H1 (cell line): ENCODE measurements at regions not wholly inside any gene's neighbourhood (a gene's known extent, or its start where the extent isn't known, plus 50 kb on each side); places are given as distances from the start of the nearest gene placed in this dataset.
A peak's percentile ranks its signal among the peaks of the same experiment; 100 is the strongest.

Experiments
- CTCF ChIA-PET: fragments of 300-600 bp; sonication (Branson Sonifier 250); formaldehyde crosslinking; loops from one replicate; lab custom pipeline; 2021; ENCODE audit not compliant: partially characterized antibody; lab: Charles Lee
- POLR2A ChIA-PET: fragments of 300-600 bp; sonication (Branson Sonifier 250); formaldehyde crosslinking; loops from one replicate; lab custom pipeline; 2021; ENCODE audit warnings: inconsistent platforms; ENCODE audit not compliant: partially characterized antibody; lab: Charles Lee
- DNase-seq, 2 experiments: peaks; one replicate each; pipeline versions ENCODE4 v3.0.0 to v3.0.0-alpha.2; 2010 to 2022; ENCODE audit warnings: low spot score in 2 of 2, low read depth in 1 of 2, mixed read lengths in 1 of 2
- FAIRE-seq: peaks from 2 replicates; lab custom pipeline; 2011; peaks lifted over from hg19 to GRCh38; lab: Jason Lieb, UNC
- H2AFZ ChIP-seq: 2 replicates; pipeline ENCODE4 v1.8.1; 2012; ENCODE audit warnings: low read length, inconsistent platforms
- H2AK5ac ChIP-seq: 2 replicates; pipeline ENCODE4 v1.6.1; 2013; ENCODE audit warnings: low read depth, low read length
- H2BK120ac ChIP-seq: replicated peaks from 2 replicates; pipeline ENCODE3; 2013; ENCODE audit warnings: low read depth, low read length, inconsistent platforms
- H2BK12ac ChIP-seq: 2 replicates; pipeline ENCODE4 v1.6.1; 2013; ENCODE audit warnings: low read depth, low read length
- H2BK15ac ChIP-seq: 2 replicates; pipeline ENCODE4 v1.6.1; 2013; ENCODE audit warnings: low read length
- H2BK20ac ChIP-seq: 2 replicates; pipeline ENCODE4 v1.6.1; 2013; ENCODE audit warnings: low read length
- H2BK5ac ChIP-seq: 2 replicates; pipeline ENCODE4 v1.6.1; 2013; ENCODE audit warnings: low read depth, low read length
- H3K14ac ChIP-seq: 2 replicates; pipeline ENCODE4 v1.6.1; 2013; ENCODE audit warnings: inconsistent platforms; ENCODE audit not compliant: insufficient read length
- H3K18ac ChIP-seq: 2 replicates; pipeline ENCODE4 v1.6.1; 2013; ENCODE audit warnings: low read length; ENCODE audit errors: extremely low read depth
- H3K23ac ChIP-seq: 2 replicates; pipeline ENCODE4 v1.6.1; 2013; ENCODE audit warnings: inconsistent platforms; ENCODE audit not compliant: insufficient read length
- H3K23me2 ChIP-seq: 2 replicates; pipeline ENCODE4 v1.6.1; 2013; ENCODE audit warnings: low read depth, low read length
- H3K27ac ChIP-seq: 2 replicates; pipeline ENCODE4 v1.6.1; 2011; ENCODE audit warnings: low read depth, low read length, inconsistent platforms
- H3K27me3 ChIP-seq, 4 experiments: replicated peaks in 1 of 4; 1 replicate in 1 of 4; 2 replicates in 3 of 4; pipeline versions ENCODE4 v1.6.1 to v1.8.1; 2011 to 2013; ENCODE audit warnings: low read length in 3 of 4, mild to moderate bottlenecking in 3 of 4, inconsistent platforms in 2 of 4, mixed read lengths in 2 of 4, moderate library complexity in 1 of 4; ENCODE audit not compliant: control insufficient read depth in 3 of 4, insufficient read depth in 3 of 4; ENCODE audit errors: extremely low read depth in 1 of 4
- H3K36me3 ChIP-seq, 4 experiments: 2 replicates each; pipeline versions ENCODE4 v1.6.1 to v1.8.1; 2011 to 2013; ENCODE audit warnings: mild to moderate bottlenecking in 4 of 4, low read length in 3 of 4, moderate library complexity in 2 of 4, control low read depth in 1 of 4, inconsistent platforms in 1 of 4; ENCODE audit not compliant: insufficient read depth in 4 of 4, control insufficient read depth in 2 of 4
- H3K4ac ChIP-seq: replicated peaks from 2 replicates; pipeline ENCODE3; 2013; ENCODE audit warnings: low read length, low read depth, mixed read lengths, inconsistent platforms; ENCODE audit not compliant: insufficient read length
- H3K4me1 ChIP-seq, 4 experiments: replicated peaks in 1 of 4; 1 replicate in 1 of 4; 2 replicates in 3 of 4; pipeline versions ENCODE4 v1.6.1 to v1.8.1; 2011 to 2013; ENCODE audit warnings: low read length in 3 of 4, inconsistent platforms in 2 of 4, mixed read lengths in 1 of 4; ENCODE audit not compliant: insufficient read depth in 4 of 4, control insufficient read depth in 3 of 4
- H3K4me2 ChIP-seq, 2 experiments: 2 replicates each; pipeline versions ENCODE4 v1.6.1 to v1.8.1; 2011 to 2013; ENCODE audit warnings: low read depth in 2 of 2, low read length in 2 of 2, control low read depth in 1 of 2, inconsistent platforms in 1 of 2, mild to moderate bottlenecking in 1 of 2; ENCODE audit not compliant: insufficient read depth in 1 of 2
- H3K4me3 ChIP-seq, 4 experiments: fragments of 200-600, 300-600 bp in 1 of 4; sonication (generic), shearing (Covaris generic), sonication (Bioruptor Twin) in 1 of 4; 2 replicates each; pipeline versions ENCODE4 v1.5.1 to v1.8.1; 2011 to 2016; ENCODE audit warnings: low read length in 4 of 4, low read depth in 3 of 4, control low read depth in 2 of 4, inconsistent platforms in 2 of 4, mild to moderate bottlenecking in 2 of 4, mixed read lengths in 1 of 4, moderate library complexity in 1 of 4; ENCODE audit not compliant: insufficient read depth in 2 of 4; ENCODE audit errors: extremely low read depth in 1 of 4
- H3K56ac ChIP-seq: replicated peaks from 2 replicates; pipeline ENCODE3; 2013; ENCODE audit warnings: low read depth, mild to moderate bottlenecking, mixed read lengths, low read length, inconsistent platforms; ENCODE audit not compliant: insufficient read length
- H3K79me1 ChIP-seq: 2 replicates; pipeline ENCODE4 v1.6.1; 2013; ENCODE audit warnings: low read depth, low read length, control low read depth
- H3K79me2 ChIP-seq, 2 experiments: 2 replicates each; pipeline versions ENCODE4 v1.6.1 to v1.8.1; 2012 to 2013; ENCODE audit warnings: low read length in 2 of 2, mild to moderate bottlenecking in 2 of 2, inconsistent platforms in 1 of 2; ENCODE audit not compliant: insufficient read depth in 2 of 2, control insufficient read depth in 1 of 2
- H3K9ac ChIP-seq, 4 experiments: replicated peaks in 1 of 4; 1 replicate in 1 of 4; 2 replicates in 3 of 4; pipeline versions ENCODE4 v1.6.1 to v1.8.1; 2011 to 2013; ENCODE audit warnings: low read depth in 3 of 4, low read length in 3 of 4, control low read depth in 2 of 4, mild to moderate bottlenecking in 2 of 4, moderate library complexity in 2 of 4, inconsistent platforms in 1 of 4; ENCODE audit errors: extremely low read depth in 1 of 4
- H3K9me3 ChIP-seq, 2 experiments: 2 replicates each; pipeline versions ENCODE4 v1.6.1 to v1.8.1; 2012 to 2013; ENCODE audit warnings: mild to moderate bottlenecking in 2 of 2, moderate library complexity in 2 of 2, control low read depth in 1 of 2, inconsistent platforms in 1 of 2, low read depth in 1 of 2, low read length in 1 of 2, mixed read lengths in 1 of 2; ENCODE audit not compliant: insufficient read depth in 2 of 2
- H4K20me1 ChIP-seq, 2 experiments: replicated peaks in 1 of 2; 2 replicates each; pipeline versions ENCODE3 to v1.8.1; 2011 to 2013; ENCODE audit warnings: inconsistent platforms in 2 of 2, low read length in 2 of 2, mild to moderate bottlenecking in 1 of 2; ENCODE audit not compliant: insufficient read depth in 2 of 2, control insufficient read depth in 1 of 2
- H4K5ac ChIP-seq: 2 replicates; pipeline ENCODE4 v1.6.1; 2013; ENCODE audit warnings: low read length, low read depth, mixed read lengths, inconsistent platforms; ENCODE audit not compliant: insufficient read length
- H4K8ac ChIP-seq: 2 replicates; pipeline ENCODE4 v1.8.0; 2013; ENCODE audit warnings: mild to moderate bottlenecking, moderate library complexity, low read length, inconsistent platforms; ENCODE audit not compliant: insufficient read depth; ENCODE audit errors: extremely low read depth
- H4K91ac ChIP-seq: replicated peaks from 2 replicates; pipeline ENCODE3; 2013; ENCODE audit warnings: low read length, mixed read lengths, inconsistent platforms; ENCODE audit not compliant: insufficient read length
- ASH2L ChIP-seq: fragments of 200-600, 300-600 bp; sonication (generic); IDR thresholded peaks from one replicate; pipeline ENCODE4 v1.7.1; 2017; ENCODE audit warnings: low read length
- CHD1 ChIP-seq: IDR thresholded peaks from 2 replicates; pipeline ENCODE4 v1.6.1; 2012; ENCODE audit warnings: low read depth, low read length, improper control_type of control experiment
- EGR1 ChIP-seq: IDR thresholded peaks from 2 replicates; pipeline ENCODE4 v1.6.1; 2011; ENCODE audit warnings: low read depth, low read length, borderline replicate concordance
- JUN ChIP-seq: IDR thresholded peaks from 2 replicates; pipeline ENCODE4 v1.6.1; 2011; ENCODE audit warnings: low read depth, mild to moderate bottlenecking, improper control_type of control experiment, low read length
- KDM1A ChIP-seq: fragments of 200-600, 300-600 bp; sonication (generic); IDR thresholded peaks from 2 replicates; pipeline ENCODE4 v1.7.1; 2016; ENCODE audit warnings: mild to moderate bottlenecking, low read length, borderline replicate concordance
- MAFK ChIP-seq: IDR thresholded peaks from 2 replicates; pipeline ENCODE4 v1.6.1; 2012; ENCODE audit warnings: low read depth, mild to moderate bottlenecking, improper control_type of control experiment, low read length
- RNF2 ChIP-seq: fragments of 200-900, 300-1000 bp; sonication (generic); IDR thresholded peaks from 2 replicates; pipeline ENCODE4 v1.7.1; 2016; ENCODE audit warnings: borderline replicate concordance, low read depth, mild to moderate bottlenecking, antibody characterized with exemption, low read length; ENCODE audit not compliant: poor library complexity, severe bottlenecking; ENCODE audit errors: missing control alignments
- RXRA ChIP-seq: IDR thresholded peaks from 2 replicates; pipeline ENCODE4 v1.6.1; 2011; ENCODE audit warnings: low read depth, mild to moderate bottlenecking, low read length, moderate library complexity; ENCODE audit not compliant: insufficient read depth
- SAP30 ChIP-seq: fragments of 300-600 bp; sonication (generic); IDR thresholded peaks from 2 replicates; pipeline ENCODE4 v1.7.1; 2012; ENCODE audit warnings: low read length, moderate library complexity, mild to moderate bottlenecking, inconsistent platforms; ENCODE audit not compliant: insufficient read depth, insufficient replicate concordance
- SP1 ChIP-seq: IDR thresholded peaks from 2 replicates; pipeline ENCODE4 v1.6.1; 2011; ENCODE audit warnings: low read depth, low read length
- SP4 ChIP-seq: IDR thresholded peaks from 2 replicates; pipeline ENCODE4 v1.6.1; 2012; ENCODE audit warnings: low read length, inconsistent platforms
- TAF1 ChIP-seq: IDR thresholded peaks from 2 replicates; pipeline ENCODE4 v1.6.1; 2011; ENCODE audit warnings: mild to moderate bottlenecking, low read depth, low read length
- TBP ChIP-seq: IDR thresholded peaks from 2 replicates; pipeline ENCODE4 v1.6.1; 2011; ENCODE audit warnings: low read depth, low read length, improper control_type of control experiment
- WGBS, 2 experiments: shearing (Covaris generic) in 1 of 2; methylation state at CpG; one replicate each; pipeline versions ENCODE4 v1.1.6 to v1.1.7; 2013 to 2015; ENCODE audit warnings: low lambda C conversion rate in 2 of 2, mixed read lengths in 2 of 2, inconsistent platforms in 1 of 2, low coverage in 1 of 2, missing lambda C conversion rate in 1 of 2; ENCODE audit not compliant: insufficient replicate concordance in 2 of 2, insufficient coverage in 1 of 2, insufficient read length in 1 of 2; ENCODE audit errors: extremely low coverage in 1 of 2, missing lambda C conversion rate in 1 of 2; 5-methylcytosine and 5-hydroxymethylcytosine counted together
- TF ChIP-seq, protein P1 (sequence below): IDR thresholded peaks from 2 replicates; pipeline ENCODE4 v1.6.1; 2012; ENCODE audit warnings: inconsistent platforms

DNA sequence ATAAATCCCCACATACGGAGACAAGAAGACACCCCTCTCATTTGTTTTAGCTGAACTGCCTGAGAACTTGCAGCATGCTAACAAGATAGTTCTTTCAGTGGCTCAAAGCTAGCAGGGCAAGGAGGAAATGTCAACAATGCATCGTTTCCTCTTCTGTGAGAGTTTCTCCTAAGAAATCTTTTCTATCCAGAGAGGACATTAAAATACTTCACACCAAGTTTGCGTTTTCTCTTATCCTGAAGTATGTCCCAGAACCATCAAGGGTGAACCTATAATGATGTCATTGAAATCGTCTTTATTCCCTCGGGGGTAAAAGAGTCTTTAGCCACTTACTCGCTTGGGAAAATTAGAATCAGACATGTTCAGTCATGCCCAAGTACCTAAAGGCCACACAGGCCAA is 541.7 kb upstream of the MDFIC2 start:
- H2BK12ac ChIP-seq = no peak overlapping the region
- no peak overlapping the region for H4K91ac ChIP-seq
- no peaks in the 10 kb centered on the region for H4K20me1 ChIP-seq
- H3K36me3 ChIP-seq = no peaks in the 10 kb centered on the region
- no peak overlapping the region for H3K4ac ChIP-seq
- no peaks in the 10 kb centered on the region for H3K79me2 ChIP-seq
- no peak overlapping the region for H2AFZ ChIP-seq
- H2BK5ac ChIP-seq = peak overlapping the region; percentile 4; the same call in 1 of the 2 replicates
- H3K79me1 ChIP-seq = no peaks in the 10 kb centered on the region
- no peak overlapping the region for H4K8ac ChIP-seq
- CTCF ChIA-PET = interaction anchor here (1.1 kb wide), 1 partner anchor 101 kb away, joined by 3 read pairs; no protein-coding TSS in a partner anchor
- no peak overlapping the region for H2BK120ac ChIP-seq
- no peak overlapping the region for H3K23ac ChIP-seq
- H2BK20ac ChIP-seq = peak overlapping the region; percentile 10; the same call in 1 of the 2 replicates
- no peaks in the 10 kb centered on the region for H3K23me2 ChIP-seq
- POLR2A ChIA-PET = no interaction called here
- FAIRE-seq (peak; percentile 36), DNase-seq (no peak)
- no peak overlapping the region for H3K18ac ChIP-seq
- H3K4me2 ChIP-seq = no peak overlapping the region
- no peak overlapping the region for H3K14ac ChIP-seq
- H3K9me3 ChIP-seq = no peaks in the 10 kb centered on the region
- peaks cover 0 to 10% (median 6%) of the 10 kb centered on the region in 4 experiments; a peak in 3 of 7 replicates for H3K4me1 ChIP-seq
- H2AK5ac ChIP-seq = no peak overlapping the region
- H3K27ac ChIP-seq = no peak overlapping the region
- H3K27me3 ChIP-seq = peaks cover 0 to 1% (median 0%) of the 10 kb centered on the region in 4 experiments; a peak in 1 of 7 replicates
- no peak overlapping the region for H3K9ac ChIP-seq
- 65% methylated on average over 6 of the region's 6 CpGs; no CpG with 5 or more reads in 1 of the 2 experiments for WGBS, 2 experiments
- H2BK15ac ChIP-seq = no peak overlapping the region
- H3K56ac ChIP-seq = no peak overlapping the region
- no peak overlapping the region for H3K4me3 ChIP-seq
- no peak overlapping the region for H4K5ac ChIP-seq
- TF ChIP-seq KDM1A (no peak), ASH2L (no peak), MAFK (no peak), CHD1 (no peak), EGR1 (no peak), RXRA (no peak), TAF1 (no peak), SP4 (no peak), SP1 (no peak), RNF2 (no peak), TBP (no peak), SAP30 (no peak), JUN (no peak)
- TF ChIP-seq, protein P1, sequence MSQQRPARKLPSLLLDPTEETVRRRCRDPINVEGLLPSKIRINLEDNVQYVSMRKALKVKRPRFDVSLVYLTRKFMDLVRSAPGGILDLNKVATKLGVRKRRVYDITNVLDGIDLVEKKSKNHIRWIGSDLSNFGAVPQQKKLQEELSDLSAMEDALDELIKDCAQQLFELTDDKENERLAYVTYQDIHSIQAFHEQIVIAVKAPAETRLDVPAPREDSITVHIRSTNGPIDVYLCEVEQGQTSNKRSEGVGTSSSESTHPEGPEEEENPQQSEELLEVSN = no peak
